Mesenchymal stem cell (in vitro differentiated cells and primary cell): ENCODE measurements at regions not wholly inside any gene's neighbourhood (a gene's known extent, or its start where the extent isn't known, plus 50 kb on each side); places are given as distances from the start of the nearest gene placed in this dataset.

Experiments used
- DNase-seq: peaks from one replicate; pipeline ENCODE4 v3.0.0-alpha.2; 2013
- H2AFZ ChIP-seq: one replicate; pipeline ENCODE4 v1.6.1; 2013; ENCODE audit warnings: low read depth, mild to moderate bottlenecking, control low read depth, inconsistent platforms, low read length, moderate library complexity
- H2AK5ac ChIP-seq: 2 replicates; pipeline ENCODE4 v1.6.1; 2013; ENCODE audit warnings: low read length, moderate library complexity, mild to moderate bottlenecking, inconsistent platforms; ENCODE audit not compliant: severe bottlenecking
- H2BK120ac ChIP-seq: one replicate; pipeline ENCODE4 v1.6.1; 2013; ENCODE audit warnings: low read depth, mild to moderate bottlenecking, inconsistent platforms, low read length, moderate library complexity
- H2BK12ac ChIP-seq, 2 experiments: one replicate each; pipeline ENCODE4 v1.6.1; 2013; ENCODE audit warnings: inconsistent platforms in 2 of 2, low read length in 2 of 2, mild to moderate bottlenecking in 2 of 2, moderate library complexity in 2 of 2, control low read depth in 1 of 2
- H2BK15ac ChIP-seq: one replicate; pipeline ENCODE4 v1.6.1; 2013; ENCODE audit warnings: mild to moderate bottlenecking, low read depth, inconsistent platforms; ENCODE audit not compliant: poor library complexity, severe bottlenecking
- H2BK5ac ChIP-seq: 2 replicates; pipeline ENCODE4 v1.6.1; 2013; ENCODE audit warnings: low read depth, mild to moderate bottlenecking, low read length, control low read depth, inconsistent platforms; ENCODE audit not compliant: poor library complexity, severe bottlenecking
- H3K14ac ChIP-seq, 2 experiments: one replicate each; pipeline ENCODE4 v1.6.1; 2013; ENCODE audit warnings: inconsistent platforms in 2 of 2, low read length in 2 of 2, control low read depth in 1 of 2, mild to moderate bottlenecking in 1 of 2, moderate library complexity in 1 of 2
- H3K18ac ChIP-seq, 2 experiments: one replicate each; pipeline ENCODE4 v1.6.1; 2013; ENCODE audit warnings: inconsistent platforms in 2 of 2, low read length in 2 of 2, control low read depth in 1 of 2, low read depth in 1 of 2, mild to moderate bottlenecking in 1 of 2
- H3K23ac ChIP-seq, 2 experiments: one replicate each; pipeline ENCODE4 v1.6.1; 2013; ENCODE audit warnings: inconsistent platforms in 2 of 2, low read length in 2 of 2, mild to moderate bottlenecking in 2 of 2, moderate library complexity in 2 of 2, control low read depth in 1 of 2
- H3K27ac ChIP-seq: 2 replicates; pipeline ENCODE4 v1.5.1; 2013; ENCODE audit warnings: mild to moderate bottlenecking, moderate library complexity, low read length, control low read depth, inconsistent platforms; ENCODE audit not compliant: poor library complexity, severe bottlenecking
- H3K27me3 ChIP-seq, 2 experiments: 2 replicates each; pipeline versions ENCODE4 v1.6.1 to v1.7.0; 2013; ENCODE audit warnings: low read length in 2 of 2, mild to moderate bottlenecking in 2 of 2, moderate library complexity in 2 of 2, control low read depth in 1 of 2, inconsistent platforms in 1 of 2; ENCODE audit not compliant: control insufficient read depth in 1 of 2, insufficient read depth in 1 of 2
- H3K36me3 ChIP-seq, 2 experiments: 2 replicates each; pipeline versions ENCODE4 v1.6.1 to v1.7.0; 2013; ENCODE audit warnings: low read length in 2 of 2, control low read depth in 1 of 2, inconsistent platforms in 1 of 2, low read depth in 1 of 2, mild to moderate bottlenecking in 1 of 2; ENCODE audit not compliant: insufficient read depth in 2 of 2, control insufficient read depth in 1 of 2
- H3K4ac ChIP-seq, 2 experiments: one replicate each; pipeline ENCODE4 v1.6.1; 2013; ENCODE audit warnings: inconsistent platforms in 2 of 2, low read length in 2 of 2, mild to moderate bottlenecking in 2 of 2, moderate library complexity in 2 of 2, control low read depth in 1 of 2, low read depth in 1 of 2
- H3K4me1 ChIP-seq: 2 replicates; pipeline ENCODE4 v1.6.1; 2013; ENCODE audit warnings: low read depth, low read length, control low read depth; ENCODE audit not compliant: control insufficient read depth, insufficient read depth
- H3K4me2 ChIP-seq: 2 replicates; pipeline ENCODE4 v1.6.1; 2013; ENCODE audit warnings: low read length, mild to moderate bottlenecking, inconsistent platforms; ENCODE audit not compliant: poor library complexity, severe bottlenecking
- H3K4me3 ChIP-seq, 2 experiments: 2 replicates each; pipeline versions ENCODE4 v1.5.1 to v1.7.0; 2013; ENCODE audit warnings: low read length in 2 of 2, mild to moderate bottlenecking in 2 of 2, control low read depth in 1 of 2, low read depth in 1 of 2; ENCODE audit not compliant: insufficient read depth in 1 of 2
- H3K79me1 ChIP-seq: replicated peaks from 2 replicates; pipeline ENCODE4 v1.6.1; 2013; ENCODE audit warnings: mild to moderate bottlenecking, control low read depth, low read length, inconsistent platforms; ENCODE audit not compliant: poor library complexity, severe bottlenecking
- H3K9ac ChIP-seq: 2 replicates; pipeline ENCODE4 v1.7.0; 2013; ENCODE audit warnings: mild to moderate bottlenecking, low read length, moderate library complexity
- H3K9me3 ChIP-seq: 2 replicates; pipeline ENCODE4 v1.7.0; 2013; ENCODE audit warnings: mild to moderate bottlenecking, low read length; ENCODE audit not compliant: control insufficient read depth
- H4K8ac ChIP-seq: one replicate; pipeline ENCODE4 v1.6.1; 2013; ENCODE audit warnings: inconsistent platforms, mild to moderate bottlenecking, low read length, moderate library complexity
- H4K91ac ChIP-seq: one replicate; pipeline ENCODE4 v1.6.1; 2013; ENCODE audit warnings: mild to moderate bottlenecking, low read length, inconsistent platforms
- WGBS: methylation state at CpG from one replicate; pipeline ENCODE4 v1.1.7; 2013; ENCODE audit warnings: mixed read lengths; 5-methylcytosine and 5-hydroxymethylcytosine counted together

- H2BK120ac ChIP-seq, result no peak overlapping the region
- H4K8ac ChIP-seq, result no peak overlapping the region
- H3K4ac ChIP-seq, result no peak overlapping the region
- H3K79me1 ChIP-seq, result no peaks in the 10 kb centered on the region
- H3K36me3 ChIP-seq, result no peaks in the 10 kb centered on the region
- no peak for DNase-seq
- no peaks in the 10 kb centered on the region for H3K9me3 ChIP-seq
- H3K23ac ChIP-seq, result no peak overlapping the region
- no peak overlapping the region for H3K4me3 ChIP-seq
- H3K27ac ChIP-seq, result no peak overlapping the region
- no peak overlapping the region for H3K4me2 ChIP-seq
- H2AK5ac ChIP-seq, result no peak overlapping the region
- H3K4me1 ChIP-seq, result no peaks in the 10 kb centered on the region
- H3K18ac ChIP-seq, result no peak overlapping the region
- H2BK12ac ChIP-seq, result no peak overlapping the region
- H3K14ac ChIP-seq, result no peak overlapping the region
- no peak overlapping the region for H2BK15ac ChIP-seq
- no peaks in the 10 kb centered on the region for H3K27me3 ChIP-seq
- no peak overlapping the region for H3K9ac ChIP-seq
- H4K91ac ChIP-seq, result no peak overlapping the region
- no peak overlapping the region for H2BK5ac ChIP-seq
- 95% methylated on average over 2 of the region's 2 CpGs for WGBS
- no peak overlapping the region for H2AFZ ChIP-seq
These were observed 540.9 kb downstream of the PPARGC1A start for GRCh38 chr4:23348789-23349498.

GRCh38 chr4:23337292-23337691 lies 552.6 kb downstream of the PPARGC1A start:
- no peak for DNase-seq
- Histone ChIP-seq H3K79me1 (no peaks in the 10 kb centered on the region), H3K4ac (no peak overlapping the region), H3K14ac (no peak overlapping the region), H3K27me3 (no peaks in the 10 kb centered on the region), H3K4me3 (no peak overlapping the region), H3K4me1 (no peaks in the 10 kb centered on the region), H3K36me3 (no peaks in the 10 kb centered on the region), H3K9ac (no peak overlapping the region), H2BK5ac (no peak overlapping the region), H3K18ac (no peak overlapping the region), H2AFZ (no peak overlapping the region), H2AK5ac (no peak overlapping the region), H2BK12ac (no peak overlapping the region), H3K9me3 (no peaks in the 10 kb centered on the region), H2BK15ac (no peak overlapping the region), H2BK120ac (no peak overlapping the region), H3K27ac (no peak overlapping the region), H4K91ac (no peak overlapping the region), H3K23ac (no peak overlapping the region), H4K8ac (no peak overlapping the region), H3K4me2 (no peak overlapping the region)
- WGBS, result 39% methylated on average over 2 of the region's 2 CpGs

- Histone ChIP-seq H3K23ac (no peak overlapping the region), H3K4me1 (no peaks in the 10 kb centered on the region), H2AFZ (no peak overlapping the region), H3K18ac (no peak overlapping the region), H3K27me3 (no peaks in the 10 kb centered on the region), H2BK120ac (no peak overlapping the region), H3K27ac (no peak overlapping the region), H3K9me3 (no peaks in the 10 kb centered on the region), H2AK5ac (no peak overlapping the region), H3K4me2 (no peak overlapping the region), H4K8ac (no peak overlapping the region), H3K9ac (no peak overlapping the region), H4K91ac (no peak overlapping the region), H3K4ac (no peak overlapping the region), H2BK5ac (no peak overlapping the region), H3K36me3 (no peaks in the 10 kb centered on the region), H3K79me1 (no peaks in the 10 kb centered on the region), H2BK12ac (no peak overlapping the region), H3K14ac (no peak overlapping the region), H3K4me3 (no peak overlapping the region), H2BK15ac (no peak overlapping the region)
- 46% methylated on average over 2 of the region's 5 CpGs for WGBS
- peak; percentile 90 for DNase-seq
These were observed 555.6 kb downstream of the PPARGC1A start for GRCh38 chr4:23333946-23334878.

GRCh38 chr4:23333556-23333945 lies 556.3 kb downstream of the PPARGC1A start:
- Histone ChIP-seq H2BK5ac (no peak overlapping the region), H2BK120ac (no peak overlapping the region), H3K4me1 (no peaks in the 10 kb centered on the region), H3K14ac (no peak overlapping the region), H2BK12ac (no peak overlapping the region), H3K4me2 (no peak overlapping the region), H2AK5ac (no peak overlapping the region), H3K36me3 (no peaks in the 10 kb centered on the region), H3K18ac (no peak overlapping the region), H3K4me3 (no peak overlapping the region), H3K23ac (no peak overlapping the region), H4K8ac (no peak overlapping the region), H3K9ac (no peak overlapping the region), H3K27me3 (no peaks in the 10 kb centered on the region), H2AFZ (no peak overlapping the region), H3K79me1 (no peaks in the 10 kb centered on the region), H4K91ac (no peak overlapping the region), H2BK15ac (no peak overlapping the region), H3K9me3 (no peaks in the 10 kb centered on the region), H3K27ac (no peak overlapping the region), H3K4ac (no peak overlapping the region)
- 94% methylated on average over 3 of the region's 5 CpGs for whole genome bisulfite sequencing
- no peak for DNase-seq
